Femur (tissue), 1 donor: ENCODE measurements at regions not wholly inside any gene's neighbourhood (a gene's known extent, or its start where the extent isn't known, plus 50 kb on each side); places are given as distances from the start of the nearest gene placed in this dataset.
"Not testable (repeated sequence)": the region's sequence is repeated elsewhere in the genome, so short reads cannot be mapped to it uniquely, and the experiment has no call there.

Experiments
- DNase-seq: peaks from one replicate; pipeline ENCODE4 v3.0.0-alpha.2; 2017

GRCh38 chr1:242718967-242719366, 194.5 kb upstream of the PLD5 start:
- DNase-seq = no peak

- no peak for DNase-seq
Observed at GRCh38 chr1:242712248-242712647, 187.8 kb upstream of the PLD5 start.

- DNase-seq = no peak
Observed at GRCh38 chr1:242710847-242711246, 186.3 kb upstream of the PLD5 start.

GRCh38 chr1:242710286-242710685, 185.8 kb upstream of the PLD5 start:
- no peak for DNase-seq

GRCh38 chr1:242703467-242703866, 179.0 kb upstream of the PLD5 start:
- no peak for DNase-seq

- no peak for DNase-seq
Observed at GRCh38 chr1:242692988-242693387, 168.5 kb upstream of the PLD5 start.

- DNase-seq = no peak
Observed at GRCh38 chr1:242691610-242691945, 167.1 kb upstream of the PLD5 start.

- no peak for DNase-seq
Observed at GRCh38 chr1:242690849-242691609, 166.5 kb upstream of the PLD5 start.

- DNase-seq = no peak
Observed at GRCh38 chr1:242689378-242689777, 164.9 kb upstream of the PLD5 start.

- DNase-seq = no peak
Observed at GRCh38 chr1:242674951-242675645, 150.6 kb upstream of the PLD5 start.

GRCh38 chr1:242673652-242674051, 149.2 kb upstream of the PLD5 start:
- DNase-seq = no peak

- not testable (repeated sequence) for DNase-seq
Observed at GRCh38 chr1:242673165-242673564, 148.7 kb upstream of the PLD5 start.

GRCh38 chr1:242670019-242670418, 145.5 kb upstream of the PLD5 start:
- no peak for DNase-seq

GRCh38 chr1:242662886-242663285, 138.4 kb upstream of the PLD5 start:
- DNase-seq = no peak

- not testable (repeated sequence) for DNase-seq
Observed at GRCh38 chr1:242653772-242654171, 129.3 kb upstream of the PLD5 start.

GRCh38 chr1:242651817-242652216, 127.3 kb upstream of the PLD5 start:
- no peak for DNase-seq

- no peak for DNase-seq
Observed at GRCh38 chr1:242641461-242641860, 117.0 kb upstream of the PLD5 start.

GRCh38 chr1:242639104-242639503, 114.6 kb upstream of the PLD5 start:
- no peak for DNase-seq

- no peak for DNase-seq
Observed at GRCh38 chr1:242634732-242635131, 110.2 kb upstream of the PLD5 start.

GRCh38 chr1:242629396-242629795, 104.9 kb upstream of the PLD5 start:
- no peak for DNase-seq

- DNase-seq = no peak
Observed at GRCh38 chr1:242623756-242624155, 99.3 kb upstream of the PLD5 start.

GRCh38 chr1:242623119-242623518, 98.6 kb upstream of the PLD5 start:
- DNase-seq = no peak

- DNase-seq = no peak
Observed at GRCh38 chr1:242613266-242613815, 88.8 kb upstream of the PLD5 start.

- no peak for DNase-seq
Observed at GRCh38 chr1:242610209-242610608, 85.7 kb upstream of the PLD5 start.
